Neural progenitor cell (in vitro differentiated cells): ENCODE measurements at regions not wholly inside any gene's neighbourhood (a gene's known extent, or its start where the extent isn't known, plus 50 kb on each side); places are given as distances from the start of the nearest gene placed in this dataset.

Source experiments
- CTCF ChIP-seq: fragments of 200-600 bp; sonication (generic); IDR thresholded peaks from 2 replicates; pipeline ENCODE4 v1.5.1; 2017; ENCODE audit warnings: antibody characterized with exemption, mild to moderate bottlenecking
- EZH2 ChIP-seq: fragments of 200-600 bp; sonication (generic); IDR thresholded peaks from 2 replicates; pipeline ENCODE4 v1.6.1; 2017; ENCODE audit warnings: antibody characterized with exemption, mild to moderate bottlenecking, moderate library complexity

GRCh38 chr3:13190378-13190765, 117.1 kb upstream of the IQSEC1 start:
- TF ChIP-seq CTCF (no peak), EZH2 (no peak)
